ENCODE measurements at regions not wholly inside any gene's neighbourhood (a gene's known extent, or its start where the extent isn't known, plus 50 kb on each side); places are given as distances from the start of the nearest gene placed in this dataset.

DNA sequence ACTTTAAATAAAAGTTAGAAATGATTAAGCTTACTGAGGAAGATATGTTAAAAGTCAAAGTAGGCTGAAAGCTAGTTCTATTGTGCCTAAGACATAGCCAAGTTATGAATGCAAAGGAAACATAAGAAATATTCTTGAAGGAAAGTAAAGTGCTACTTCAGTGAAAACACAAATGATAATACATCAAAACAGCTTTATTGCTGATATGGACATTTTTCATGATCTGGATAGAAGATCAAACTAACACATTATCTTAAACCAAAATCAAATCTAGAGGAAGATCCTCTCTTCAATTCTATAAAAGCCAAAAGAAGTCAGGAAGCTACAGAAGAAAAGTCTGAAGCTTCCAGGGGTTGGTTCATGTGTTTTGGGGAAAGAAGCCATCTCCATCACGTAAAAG is 545.9 kb downstream of the COL11A1 start:
- no peak overlapping the region for H3K4me3 ChIP-seq (ENCODE audit: low read depth, low read length)
- no peak for DNase-seq (ENCODE audit: low read depth)
- TF ChIP-seq, protein P1, sequence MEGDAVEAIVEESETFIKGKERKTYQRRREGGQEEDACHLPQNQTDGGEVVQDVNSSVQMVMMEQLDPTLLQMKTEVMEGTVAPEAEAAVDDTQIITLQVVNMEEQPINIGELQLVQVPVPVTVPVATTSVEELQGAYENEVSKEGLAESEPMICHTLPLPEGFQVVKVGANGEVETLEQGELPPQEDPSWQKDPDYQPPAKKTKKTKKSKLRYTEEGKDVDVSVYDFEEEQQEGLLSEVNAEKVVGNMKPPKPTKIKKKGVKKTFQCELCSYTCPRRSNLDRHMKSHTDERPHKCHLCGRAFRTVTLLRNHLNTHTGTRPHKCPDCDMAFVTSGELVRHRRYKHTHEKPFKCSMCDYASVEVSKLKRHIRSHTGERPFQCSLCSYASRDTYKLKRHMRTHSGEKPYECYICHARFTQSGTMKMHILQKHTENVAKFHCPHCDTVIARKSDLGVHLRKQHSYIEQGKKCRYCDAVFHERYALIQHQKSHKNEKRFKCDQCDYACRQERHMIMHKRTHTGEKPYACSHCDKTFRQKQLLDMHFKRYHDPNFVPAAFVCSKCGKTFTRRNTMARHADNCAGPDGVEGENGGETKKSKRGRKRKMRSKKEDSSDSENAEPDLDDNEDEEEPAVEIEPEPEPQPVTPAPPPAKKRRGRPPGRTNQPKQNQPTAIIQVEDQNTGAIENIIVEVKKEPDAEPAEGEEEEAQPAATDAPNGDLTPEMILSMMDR (IDR thresholded peaks at IDR 0.05; ENCODE audit: insufficient read depth, low read depth, low read length, missing control alignments) = no peak

DNA sequence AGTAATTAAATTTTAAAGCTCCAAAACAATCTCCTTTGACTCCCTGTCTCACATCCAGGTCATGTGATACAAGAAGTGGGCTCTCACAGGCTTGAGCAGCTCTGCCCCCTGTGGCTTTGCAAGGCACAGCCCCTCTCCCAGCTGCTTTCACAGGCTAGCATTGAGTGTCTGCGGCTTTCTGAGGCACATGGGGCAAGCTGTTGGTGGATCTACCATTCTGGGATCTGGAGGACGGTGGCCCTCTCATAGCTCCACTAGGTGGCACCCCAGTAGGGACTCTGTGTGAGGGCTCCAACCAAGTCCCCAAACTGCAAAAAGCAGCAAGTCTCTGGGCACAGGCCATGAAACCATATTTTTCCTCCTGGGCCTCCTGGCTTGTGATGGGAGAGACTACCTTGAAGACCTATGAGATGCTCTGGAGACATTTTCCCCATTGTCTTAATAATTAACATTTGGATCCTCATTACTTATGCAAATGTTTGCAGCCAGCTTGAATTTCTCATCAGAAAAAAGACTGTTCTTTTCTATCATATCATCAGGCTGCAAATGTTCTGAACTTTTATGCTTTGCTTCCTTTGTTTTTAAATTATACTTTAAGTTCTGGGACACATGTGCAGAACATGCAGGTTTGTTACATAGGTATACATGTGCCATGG is 554.1 kb upstream of the OLFM3 start:
- peak; percentile 35 for DNase-seq (ENCODE audit: low read depth)
- H3K4me3 ChIP-seq (ENCODE audit: low read depth, low read length) = no peak overlapping the region
- TF ChIP-seq, protein P1 (IDR thresholded peaks at IDR 0.05; ENCODE audit: insufficient read depth, low read depth, low read length, missing control alignments) = peak; percentile 54

DNA sequence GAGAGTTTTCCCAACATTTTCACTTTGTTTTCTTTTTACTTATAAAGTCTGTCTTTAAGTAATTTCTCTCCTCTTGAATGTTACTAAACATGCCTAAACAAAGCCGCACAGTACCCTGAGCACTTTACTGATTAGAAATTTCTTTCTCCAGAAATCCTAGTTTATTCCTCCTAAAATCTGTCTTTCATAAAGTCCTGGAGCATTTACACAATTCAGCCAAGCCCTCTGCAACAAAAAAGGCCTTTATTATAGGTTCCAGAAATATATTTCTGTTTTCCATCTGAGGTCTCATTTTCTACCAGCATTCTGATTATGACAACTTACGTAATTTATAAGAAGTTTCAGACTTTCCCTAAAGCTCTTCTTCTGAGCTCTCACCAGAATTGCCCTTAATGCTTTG is 549.5 kb upstream of the OLFM3 start:
- TF ChIP-seq, protein P1 (IDR thresholded peaks at IDR 0.05; ENCODE audit: insufficient read depth, low read depth, low read length, missing control alignments) = no peak
- H3K4me3 ChIP-seq (ENCODE audit: low read depth, low read length) = no peak overlapping the region
- no peak for DNase-seq (ENCODE audit: low read depth)

DNA sequence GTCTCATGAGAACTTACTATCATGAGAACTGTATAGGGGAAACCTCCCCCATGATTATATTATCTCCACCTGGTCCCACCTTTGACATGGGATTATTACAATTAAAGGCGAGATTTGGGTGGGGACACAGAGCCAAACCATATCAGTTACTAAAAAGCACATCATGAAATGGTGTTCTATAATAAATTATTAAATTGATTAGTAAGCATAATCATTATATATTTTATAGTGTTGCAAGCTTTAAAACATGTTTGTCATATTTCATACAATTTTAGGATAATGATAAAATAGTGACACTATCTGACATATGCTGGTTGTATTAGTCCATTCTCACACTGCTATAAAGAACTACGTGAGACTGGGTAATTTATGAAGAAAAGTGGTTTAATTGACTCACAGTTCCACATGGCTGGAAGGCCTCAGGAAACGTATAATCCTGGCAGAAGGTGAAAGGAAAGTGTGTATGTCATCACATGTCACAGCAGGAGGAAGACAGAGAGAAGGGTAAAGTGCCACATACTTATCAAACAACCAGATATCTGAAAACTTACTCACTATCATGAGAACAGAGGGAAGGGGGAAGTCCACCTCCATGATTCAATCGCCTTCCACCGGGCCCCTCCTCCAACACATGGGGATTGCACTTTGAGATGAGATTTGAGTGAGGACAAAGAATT is 539.2 kb upstream of the OLFM3 start:
- TF ChIP-seq, protein P1 (IDR thresholded peaks at IDR 0.05; ENCODE audit: insufficient read depth, low read depth, low read length, missing control alignments) = no peak
- no peak overlapping the region for H3K4me3 ChIP-seq (ENCODE audit: low read depth, low read length)
- DNase-seq (ENCODE audit: low read depth) = no peak

DNA sequence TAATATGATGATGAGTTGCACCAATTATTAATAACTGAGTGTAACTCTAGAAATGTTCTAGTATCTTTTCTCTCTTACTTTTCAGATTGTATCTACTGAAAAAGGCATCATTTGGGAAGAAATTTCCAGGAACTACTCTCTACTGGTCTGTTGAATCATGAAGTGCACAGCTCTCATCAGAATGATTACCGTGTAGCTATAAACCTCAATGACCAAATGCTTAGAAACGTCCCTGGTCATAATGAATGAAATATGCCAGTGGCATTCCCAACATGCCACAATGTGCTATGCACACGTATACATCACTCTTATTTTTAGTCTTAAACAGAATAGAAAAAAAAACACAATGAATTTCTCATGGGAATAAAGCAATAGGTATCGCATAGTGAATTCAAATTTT is 534.3 kb upstream of the OLFM3 start:
- no peak for DNase-seq (ENCODE audit: low read depth)
- TF ChIP-seq, protein P1 (IDR thresholded peaks at IDR 0.05; ENCODE audit: insufficient read depth, low read depth, low read length, missing control alignments) = no peak
- H3K4me3 ChIP-seq (ENCODE audit: low read depth, low read length) = no peak overlapping the region

DNA sequence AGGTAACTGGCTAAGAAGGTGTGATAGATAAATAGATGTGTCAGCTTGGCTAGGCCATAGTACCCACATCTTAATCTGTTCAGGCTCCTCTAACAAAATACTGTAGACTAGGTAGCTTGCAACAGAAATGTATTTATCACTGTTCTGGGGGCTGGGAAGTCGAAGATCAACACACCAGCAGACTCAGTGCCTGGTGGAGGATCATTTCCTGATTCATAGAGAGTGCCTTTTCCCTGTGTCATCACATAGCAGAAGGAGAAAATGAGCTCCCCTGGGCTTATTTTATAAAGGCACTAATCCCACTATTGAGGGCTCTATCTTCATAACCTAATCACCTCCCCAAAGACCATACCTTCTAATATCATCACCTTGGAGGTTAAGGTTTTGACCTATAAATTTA is 532.7 kb upstream of the OLFM3 start:
- no peak overlapping the region for H3K4me3 ChIP-seq (ENCODE audit: low read depth, low read length)
- DNase-seq (ENCODE audit: low read depth) = no peak
- TF ChIP-seq, protein P1 (IDR thresholded peaks at IDR 0.05; ENCODE audit: insufficient read depth, low read depth, low read length, missing control alignments) = no peak

Data from GM12865 (cell line).